CD4-positive, alpha-beta T cell treated with Interleukin-17A for 4 hours (primary cell): ENCODE measurements at regions not wholly inside any gene's neighbourhood (a gene's known extent, or its start where the extent isn't known, plus 50 kb on each side); places are given as distances from the start of the nearest gene placed in this dataset.
"Not testable (repeated sequence)": the region's sequence is repeated elsewhere in the genome, so short reads cannot be mapped to it uniquely, and the experiment has no call there.

ENCODE experiments used
- DNase-seq: peaks from one replicate; pipeline ENCODE4 v3.0.0-alpha.2; 2020; ENCODE audit warnings: mixed read lengths

DNA sequence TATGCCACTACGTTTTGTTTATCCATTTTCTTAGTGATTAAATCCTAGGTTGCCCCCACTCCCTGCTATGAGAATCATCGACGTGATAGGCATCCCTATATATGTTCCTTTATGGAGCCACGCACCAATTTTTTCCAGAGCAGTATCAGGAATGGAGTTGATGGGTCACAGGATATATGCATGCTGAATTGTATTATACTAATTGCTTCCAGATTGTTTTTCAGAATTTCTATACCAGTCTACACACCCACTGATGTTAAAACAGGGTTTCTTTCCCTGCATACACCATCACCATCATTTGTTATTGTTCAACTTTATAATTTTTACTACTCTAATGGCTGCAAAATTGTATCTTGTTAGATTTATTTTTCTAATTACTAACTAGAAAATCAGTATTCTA lies 100.1 kb upstream of the MRPS22 start:
- DNase-seq = no peak

DNA sequence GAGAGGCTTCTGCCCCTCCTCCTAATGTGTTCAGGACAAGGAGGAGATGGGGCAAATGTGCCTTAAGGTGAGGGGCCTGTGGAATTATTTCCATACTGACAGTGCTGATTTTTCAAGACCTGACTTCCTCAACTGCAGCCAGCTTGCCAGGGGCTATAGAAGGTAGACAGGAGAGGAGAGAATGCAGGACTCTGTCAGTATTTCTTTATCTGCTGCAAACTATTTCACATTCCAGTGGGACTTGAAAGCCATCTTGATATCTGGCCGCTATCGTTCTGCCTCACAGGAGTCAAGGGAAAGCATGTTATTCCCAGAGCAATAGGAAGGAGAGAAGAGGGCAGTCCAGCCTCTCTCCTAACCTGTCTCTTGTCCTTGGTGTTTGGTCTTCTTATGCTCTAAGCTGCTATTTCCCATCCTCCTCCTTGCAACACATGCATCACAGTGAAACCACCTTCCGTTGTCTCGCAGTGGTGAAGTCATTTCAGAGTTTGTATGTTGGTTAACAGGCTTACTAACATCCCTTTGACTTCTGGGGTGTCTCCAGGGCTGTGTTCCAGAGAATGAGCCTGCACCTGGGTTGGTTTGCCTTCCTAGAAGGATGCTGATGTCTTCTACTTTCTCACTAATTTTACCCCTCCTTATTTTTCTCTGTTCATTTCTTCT lies 95.1 kb upstream of the MRPS22 start:
- no peak for DNase-seq

DNA sequence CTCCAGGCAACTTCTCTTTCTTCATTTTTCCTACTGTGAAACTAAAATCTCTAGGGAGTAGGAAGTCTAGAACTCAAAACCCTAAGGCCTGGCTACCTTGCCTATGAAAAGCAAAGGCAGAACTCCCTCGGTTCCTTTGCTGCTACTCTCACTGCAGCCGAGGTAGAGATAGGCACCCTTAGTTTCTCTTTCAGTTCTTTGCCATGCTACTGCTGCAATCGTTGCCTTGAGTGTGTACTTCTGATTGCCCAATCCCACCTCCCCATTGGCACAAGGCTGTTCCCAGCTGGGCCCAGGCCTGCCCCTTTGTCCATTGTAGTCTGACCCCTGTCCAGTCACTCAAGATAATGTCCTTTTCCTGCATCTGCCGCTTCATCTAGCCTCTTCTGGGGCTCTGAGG lies 92.3 kb upstream of the MRPS22 start:
- DNase-seq = no peak

DNA sequence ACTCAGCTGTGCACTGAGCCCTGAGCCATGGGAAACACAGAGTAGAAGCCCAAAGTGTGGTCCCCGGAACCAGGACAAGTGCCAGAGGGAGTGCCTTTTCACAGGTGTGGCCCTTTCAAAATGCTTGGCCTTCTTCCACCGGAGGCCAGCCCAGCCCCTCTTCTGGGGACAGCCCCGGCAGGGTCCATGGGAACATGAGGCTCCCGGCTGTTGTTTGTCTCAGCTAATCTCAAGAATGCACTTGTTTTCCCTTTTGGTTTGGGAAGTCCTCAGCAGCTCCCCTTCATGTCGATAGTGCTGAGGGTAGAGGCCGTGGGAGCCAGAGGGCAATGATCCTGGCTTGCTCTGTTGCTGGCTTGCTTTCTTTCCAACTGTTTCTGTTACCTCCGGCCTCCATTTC lies 91.1 kb upstream of the MRPS22 start:
- no peak for DNase-seq

DNA sequence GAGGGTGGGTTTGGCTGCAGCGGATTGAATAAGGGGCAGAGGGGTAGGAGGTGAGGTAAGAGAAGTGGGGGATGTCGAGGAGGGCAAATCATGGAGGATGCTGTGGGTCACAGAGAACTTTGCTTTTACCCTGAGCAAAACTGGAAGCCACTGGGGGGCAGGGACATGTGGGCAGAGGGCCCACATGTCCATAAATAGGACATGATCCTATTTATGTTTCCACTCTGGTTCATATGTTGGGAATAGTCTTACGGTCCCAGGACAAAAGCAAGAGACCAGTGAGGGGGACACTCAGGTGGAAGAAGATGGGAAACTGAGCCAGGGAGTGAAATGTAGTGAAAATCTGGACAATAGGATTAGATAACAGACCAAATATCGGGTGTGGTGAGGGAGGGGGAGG lies 85.5 kb upstream of the MRPS22 start:
- DNase-seq = no peak

DNA sequence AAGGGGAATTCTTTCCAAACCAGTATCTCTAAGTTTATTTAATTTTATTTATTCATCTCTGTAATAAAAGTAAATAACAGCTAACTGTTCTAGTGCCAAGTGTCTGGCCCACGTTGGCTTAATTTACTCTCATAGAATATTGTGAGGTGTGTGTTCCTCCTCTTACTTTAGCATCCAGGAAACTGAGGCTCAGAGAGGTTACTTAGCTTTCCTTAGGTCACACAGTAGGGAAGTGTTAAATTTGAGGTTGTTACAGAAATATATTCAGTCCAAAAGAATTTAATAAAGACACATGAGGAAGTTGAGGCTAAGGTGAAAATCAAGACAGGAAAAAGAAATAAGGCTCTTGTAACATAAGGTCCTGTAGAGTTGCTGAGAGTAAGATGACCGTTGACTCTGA lies 84.4 kb upstream of the MRPS22 start:
- no peak for DNase-seq

DNA sequence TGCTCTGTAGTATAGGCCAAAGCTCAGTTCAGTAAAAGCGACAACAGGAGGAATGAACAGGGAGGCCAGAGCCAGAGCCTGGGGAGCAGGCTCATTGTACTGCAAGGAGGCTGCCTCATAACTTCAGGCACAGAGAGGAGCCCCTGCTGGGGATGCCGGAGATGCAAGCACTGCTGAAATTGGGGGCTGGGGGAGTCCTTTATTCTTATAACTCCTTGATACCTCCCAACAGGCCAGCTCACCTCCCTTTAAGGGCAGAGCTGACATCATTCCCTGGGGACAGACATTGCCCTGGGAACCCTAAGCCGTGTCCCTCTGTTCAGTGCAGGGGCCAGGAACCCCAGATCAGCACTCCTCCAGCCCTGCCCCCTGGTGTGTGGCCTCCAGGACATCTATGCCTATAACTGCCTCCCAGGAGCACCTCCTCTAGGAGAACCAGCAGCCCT lies 83.8 kb upstream of the MRPS22 start:
- DNase-seq = no peak

DNA sequence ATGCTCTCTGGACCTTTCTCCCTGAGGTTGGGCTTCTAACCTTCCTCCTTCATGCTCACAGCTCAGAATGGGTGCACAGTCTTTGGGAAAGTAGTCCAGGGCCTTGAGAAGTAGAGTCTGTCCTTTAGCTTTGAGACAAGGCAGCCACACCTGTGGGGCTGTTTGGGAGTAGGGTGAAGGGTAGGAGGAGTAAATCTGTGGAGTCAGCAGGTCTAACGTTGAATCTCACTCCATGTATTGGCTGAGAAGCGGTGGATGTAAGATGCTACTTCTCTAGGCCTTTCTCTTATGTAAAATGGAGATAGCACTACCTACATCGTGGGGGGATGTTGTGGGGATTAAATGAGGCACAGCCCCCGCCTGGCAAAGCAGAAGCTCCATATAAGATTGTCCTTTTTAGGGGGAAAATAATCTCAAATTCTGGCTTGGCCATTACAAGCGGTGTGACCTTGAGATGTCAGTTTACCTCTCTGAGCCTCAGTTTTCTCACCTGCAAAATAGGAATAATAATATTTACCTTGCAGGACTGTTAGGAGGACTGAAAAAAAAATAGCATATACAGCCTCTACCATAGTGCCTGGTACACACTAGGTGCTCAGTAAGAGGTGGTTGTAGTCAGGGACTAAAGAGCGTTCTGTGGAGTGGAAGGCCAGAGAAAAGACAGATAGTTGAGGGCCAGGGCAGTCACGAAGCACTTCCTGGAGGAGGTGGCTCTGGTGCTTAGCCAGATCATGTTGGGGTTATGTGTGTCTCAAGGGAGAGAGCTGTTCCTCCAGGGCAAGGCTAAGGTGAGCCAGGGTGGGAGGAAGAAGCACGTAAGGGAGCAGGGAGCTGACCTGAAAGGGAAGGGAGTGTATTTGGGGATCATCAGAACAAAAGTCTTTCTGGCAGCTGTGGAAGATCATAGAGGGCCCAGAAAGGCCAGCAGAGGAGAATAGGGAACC lies 82.8 kb upstream of the MRPS22 start:
- no peak for DNase-seq

DNA sequence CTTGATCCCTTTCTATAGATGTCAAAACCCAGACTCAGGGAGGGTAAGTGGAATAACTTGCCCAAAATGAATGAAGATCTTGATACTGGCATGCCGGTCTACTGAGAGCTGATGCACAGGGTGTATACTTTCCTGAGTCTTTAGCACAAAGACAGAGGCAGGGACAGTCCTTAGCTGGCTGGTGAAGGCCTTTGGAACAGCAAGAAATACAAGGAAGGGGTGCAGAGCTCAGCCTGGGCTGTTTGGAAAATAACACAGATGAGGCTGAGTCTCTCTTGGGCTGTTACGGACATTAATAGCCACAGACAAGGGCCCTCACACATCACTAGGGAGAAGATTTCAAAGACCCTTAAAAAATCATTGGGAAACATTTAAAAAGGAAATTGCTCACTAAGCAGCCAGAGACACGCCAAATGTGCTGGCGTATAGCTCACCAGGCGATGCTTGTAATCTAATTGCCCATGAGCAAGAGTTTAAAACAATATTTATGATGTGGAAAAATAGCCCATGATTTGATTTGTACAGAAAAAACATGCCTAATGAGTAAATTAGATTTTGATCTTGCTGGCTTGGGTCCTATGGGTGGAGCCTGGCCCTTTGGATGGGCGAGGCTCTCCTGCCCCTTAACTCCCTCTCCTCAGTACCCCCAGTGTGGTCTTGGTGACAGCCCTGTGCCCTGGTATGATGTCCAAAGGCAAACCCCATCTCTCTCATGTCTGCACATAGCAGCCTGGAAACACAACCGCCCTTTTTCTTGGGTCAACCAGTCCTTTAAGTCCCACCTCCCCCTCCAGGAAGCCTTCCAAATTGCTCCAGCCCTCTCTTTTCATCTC lies 81.8 kb upstream of the MRPS22 start:
- no peak for DNase-seq

DNA sequence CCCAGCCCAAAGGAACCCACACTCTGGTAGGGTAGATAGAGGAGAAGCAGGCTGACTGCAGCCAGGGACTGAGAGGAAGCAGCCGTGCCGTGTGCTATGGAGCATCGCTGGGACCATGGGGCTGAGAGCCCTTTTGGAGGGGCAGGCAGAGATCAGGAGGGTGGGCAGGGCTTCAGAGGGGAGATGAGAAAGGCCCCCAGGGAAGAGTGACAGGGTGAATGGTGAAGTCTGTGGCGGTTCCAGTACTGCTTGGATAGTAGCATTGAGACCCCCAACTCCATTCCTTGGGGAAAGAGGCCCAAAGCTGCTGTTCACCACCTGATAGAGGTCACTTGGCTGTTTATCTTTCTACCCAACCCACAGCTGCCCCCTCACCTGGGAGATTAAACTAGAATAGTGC lies 80.0 kb upstream of the MRPS22 start:
- DNase-seq = no peak

DNA sequence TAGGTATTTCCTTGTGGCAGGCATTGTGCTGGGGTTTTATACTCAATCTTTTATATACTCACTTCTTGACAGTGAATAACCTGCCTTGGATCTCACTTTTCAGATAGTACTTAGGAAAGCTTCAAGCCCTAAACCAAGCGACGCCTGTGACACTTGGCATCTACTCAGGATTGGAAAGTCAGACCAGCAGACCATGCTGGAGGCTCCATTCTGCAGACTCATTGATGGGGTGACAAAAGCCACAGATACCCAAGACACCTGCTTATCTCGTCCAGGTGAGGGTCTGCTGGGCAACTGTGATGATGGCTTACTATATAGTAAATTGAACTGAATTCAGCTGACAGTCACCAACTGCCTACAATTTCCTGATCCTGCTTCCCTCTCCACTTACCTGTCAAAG lies 79.4 kb upstream of the MRPS22 start:
- no peak for DNase-seq

DNA sequence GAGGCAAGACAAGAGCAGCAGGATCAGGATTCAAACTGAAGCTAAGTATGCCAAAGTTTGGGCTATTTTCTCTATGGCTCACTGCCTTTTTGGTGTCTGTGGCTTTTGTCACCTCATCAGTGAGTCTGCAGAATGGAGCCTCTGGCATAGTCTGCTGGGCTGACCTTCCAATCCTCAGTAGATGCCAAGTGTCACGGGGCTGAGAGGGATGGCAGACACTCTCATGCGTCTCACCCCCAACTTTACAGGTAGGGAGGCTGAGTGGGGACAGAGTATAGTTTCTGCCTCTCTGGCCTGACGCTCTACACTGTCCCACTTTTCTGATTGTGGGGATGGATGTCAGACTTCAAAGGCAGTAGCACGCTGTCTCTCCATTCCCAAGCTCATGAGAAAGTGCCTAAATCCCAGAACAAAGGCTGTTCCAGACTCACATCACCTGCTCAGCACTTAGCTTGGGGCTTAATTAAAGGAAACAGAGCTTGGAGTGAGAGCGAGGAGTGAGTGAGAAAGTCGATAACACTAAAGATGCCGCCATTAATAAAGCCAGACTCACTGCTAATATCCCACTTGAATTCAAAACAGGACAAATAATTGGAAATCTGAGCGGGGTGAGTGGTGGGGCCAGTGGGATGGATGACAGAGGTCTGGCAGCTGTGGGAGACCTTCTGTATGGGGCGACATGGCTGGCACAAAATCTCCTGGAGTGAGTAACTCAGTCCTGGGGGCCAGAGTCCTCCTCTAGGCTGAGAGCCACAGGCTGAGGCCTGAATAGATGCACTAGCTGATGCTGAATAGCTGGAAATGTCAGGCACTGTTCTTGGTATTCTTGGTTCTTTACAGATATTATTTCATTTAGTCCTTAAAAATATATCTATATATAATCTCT lies 78.4 kb upstream of the MRPS22 start:
- DNase-seq = no peak

DNA sequence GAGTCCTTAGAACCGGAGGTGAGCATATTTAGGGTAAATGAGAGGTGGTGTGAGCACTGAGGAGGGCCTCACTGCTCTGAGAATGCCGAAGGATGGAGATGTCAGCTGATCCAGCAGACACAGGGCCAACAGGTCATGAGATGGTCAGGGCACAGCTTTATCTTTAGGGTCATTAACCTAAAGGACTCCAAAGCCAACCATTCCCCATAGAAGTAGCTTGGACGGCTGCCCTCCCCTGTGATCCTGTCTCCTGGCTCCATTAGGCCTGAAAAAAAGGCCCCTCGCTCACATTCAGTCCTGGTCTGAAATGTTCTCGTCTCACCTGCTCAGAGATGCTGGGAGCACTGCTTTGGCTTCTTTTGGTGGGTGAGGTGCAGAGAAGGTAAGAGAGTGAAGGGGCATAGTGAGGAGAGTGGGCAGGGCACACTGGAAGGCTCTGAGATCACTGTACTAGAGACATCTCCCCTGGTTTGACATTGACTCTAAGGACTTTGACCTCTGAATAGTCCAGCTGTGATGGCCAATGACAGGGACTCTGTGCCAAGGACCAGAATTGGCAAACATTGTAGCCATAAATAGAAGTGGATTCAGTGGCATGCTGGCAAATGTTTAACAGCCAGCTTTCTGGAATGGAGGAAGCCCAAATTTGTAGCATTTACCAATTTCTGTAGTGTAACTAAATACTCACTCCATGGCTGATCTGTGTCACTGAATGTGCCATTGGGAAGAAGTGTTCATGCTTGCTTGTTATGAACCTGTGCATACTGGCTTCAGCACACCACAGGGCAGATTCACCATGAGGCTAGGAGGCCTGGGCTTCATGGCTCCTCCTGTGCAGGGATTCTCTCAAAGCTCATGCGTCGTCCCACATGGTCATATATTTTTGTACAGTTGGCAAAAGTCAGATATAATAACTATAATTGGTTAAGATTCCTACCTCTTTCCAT lies 76.2 kb upstream of the MRPS22 start:
- no peak for DNase-seq

DNA sequence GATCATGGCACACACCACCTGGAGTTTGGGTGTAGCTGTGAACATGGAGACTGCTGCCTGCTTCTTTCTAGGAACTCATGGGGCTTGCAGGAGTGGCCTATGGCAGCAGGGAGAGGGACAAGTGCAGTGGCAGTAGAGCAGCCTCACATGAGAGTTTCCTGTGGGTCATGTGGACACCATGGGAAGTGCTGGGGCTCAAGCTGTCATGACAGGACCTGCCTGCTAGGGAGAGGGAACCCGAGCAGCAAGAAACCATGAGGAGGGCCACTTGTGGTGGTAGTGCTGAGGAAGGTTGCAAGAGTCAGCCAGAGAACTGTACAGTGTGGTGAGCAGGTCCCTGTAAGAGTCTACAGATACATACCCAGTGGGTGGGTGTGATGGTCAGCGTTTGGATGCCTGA lies 73.8 kb upstream of the MRPS22 start:
- no peak for DNase-seq

DNA sequence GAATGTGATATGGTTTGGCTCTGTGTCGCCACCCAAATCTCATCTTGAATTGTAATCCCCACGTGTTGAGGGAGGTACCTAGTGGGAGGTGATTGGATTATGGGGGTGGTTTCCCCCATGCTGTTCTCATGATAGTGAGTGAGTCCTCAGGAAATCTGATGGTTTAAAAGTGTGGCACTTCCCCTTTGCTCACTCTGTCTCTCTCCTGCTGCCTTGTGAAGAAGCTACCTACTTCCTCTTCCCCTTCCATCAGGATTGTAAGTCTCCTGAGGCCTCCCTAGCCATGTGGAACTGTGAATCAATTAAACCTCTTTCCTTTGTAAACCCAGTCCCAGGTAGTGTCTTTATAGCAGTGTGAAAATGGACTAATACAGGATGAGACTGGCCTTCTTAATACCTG lies 73.2 kb upstream of the MRPS22 start:
- DNase-seq = not testable (repeated sequence)

DNA sequence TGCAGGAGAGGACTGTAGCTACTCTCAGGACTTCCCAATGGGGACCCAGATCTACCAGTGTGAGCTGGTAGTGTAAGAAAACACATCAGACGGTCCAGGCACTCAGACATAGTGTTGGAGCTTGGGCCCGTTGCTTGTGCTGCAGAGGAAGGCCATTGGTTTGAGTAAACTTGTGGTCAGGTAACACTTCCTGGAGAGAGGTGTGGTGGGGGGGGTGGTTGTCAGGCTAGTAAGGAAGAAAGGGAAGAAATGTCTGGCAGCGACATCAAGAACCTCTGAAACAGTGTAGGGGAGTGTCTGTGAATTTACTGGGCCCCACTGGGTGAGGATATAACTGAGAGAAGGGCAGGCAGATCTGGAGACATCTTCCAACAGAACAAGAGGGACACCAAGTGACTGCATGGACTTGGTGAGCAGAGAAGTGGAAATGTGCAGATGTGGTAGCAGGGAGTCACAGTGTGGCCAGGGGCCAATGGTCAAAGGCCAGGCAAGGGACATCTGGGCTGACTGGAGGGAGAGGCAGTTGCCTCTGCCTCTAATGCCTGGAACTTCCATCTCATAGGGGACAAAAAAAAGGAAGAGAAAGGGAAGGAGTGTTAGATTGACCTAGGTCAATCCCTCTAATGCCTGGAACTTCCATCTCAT lies 63.7 kb upstream of the MRPS22 start:
- DNase-seq = no peak

DNA sequence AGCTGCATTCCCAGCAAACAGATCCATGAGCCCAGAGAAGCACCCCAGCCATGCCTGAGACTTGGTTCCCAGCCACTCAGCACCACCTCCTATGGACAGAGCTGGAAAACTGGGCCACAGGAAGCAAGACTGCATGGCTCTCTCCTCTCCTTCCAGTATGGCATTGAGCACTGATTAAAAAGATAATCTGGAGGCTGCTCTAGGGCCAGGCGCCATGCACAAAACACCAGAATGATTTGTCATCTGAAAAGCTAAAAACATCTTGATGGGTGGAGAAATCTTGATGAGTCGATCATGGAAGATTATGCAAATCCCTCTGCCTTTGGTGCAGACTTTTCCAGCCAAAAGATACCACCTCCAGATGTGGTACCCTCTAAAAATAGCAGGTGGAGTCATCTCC lies 62.7 kb upstream of the MRPS22 start:
- no peak for DNase-seq

DNA sequence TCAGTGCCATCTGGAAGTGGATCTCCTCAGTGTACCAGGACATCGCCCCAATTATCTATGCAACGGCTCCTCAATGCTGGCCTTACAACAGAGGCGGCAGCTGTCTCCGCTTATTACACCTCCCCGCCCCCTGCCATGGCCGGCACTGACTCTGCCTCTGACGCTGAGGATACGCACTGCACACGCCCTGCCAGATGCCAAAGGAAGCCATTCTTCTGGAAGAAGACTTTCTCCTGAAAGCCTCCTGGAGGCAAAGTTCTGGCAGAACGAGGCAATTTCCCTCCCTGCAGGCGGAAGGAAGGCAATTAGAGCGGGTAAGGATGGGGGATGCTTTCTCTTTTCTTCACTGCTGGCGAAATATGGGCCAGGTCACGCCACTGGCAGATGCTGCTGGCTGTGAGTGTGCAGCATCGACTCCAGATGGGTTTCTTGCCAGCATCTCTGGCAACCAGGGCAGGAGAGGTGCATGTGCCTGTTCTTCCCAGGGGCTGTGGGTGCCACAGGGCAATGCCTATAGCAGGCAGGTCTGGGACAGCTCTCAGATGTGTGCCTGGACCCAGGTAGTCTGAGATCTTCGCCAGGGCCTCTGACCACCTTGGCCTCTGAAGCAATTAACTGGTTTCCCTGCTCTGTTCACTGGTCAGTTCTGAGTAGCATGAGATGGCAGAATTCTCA lies 62.2 kb upstream of the MRPS22 start:
- DNase-seq = no peak

DNA sequence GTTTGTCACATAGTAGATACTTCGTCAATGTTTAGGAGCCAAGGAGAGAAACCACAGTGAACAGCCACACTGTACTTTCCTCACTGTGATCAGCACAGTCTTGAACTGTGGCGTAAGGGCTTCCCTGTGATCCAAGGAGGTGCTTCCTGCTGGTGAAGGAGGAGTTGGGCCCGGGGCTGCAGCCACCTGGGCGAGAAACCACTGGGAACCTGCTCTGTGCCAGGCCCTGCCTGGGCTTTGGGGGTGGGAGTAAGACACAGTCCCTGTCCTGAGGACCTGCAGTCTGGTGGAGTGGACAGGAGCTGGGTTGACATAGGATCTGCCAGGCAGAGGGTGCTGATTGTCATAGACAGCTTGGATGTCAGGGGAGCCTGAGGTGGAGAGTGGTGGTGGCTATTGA lies 60.5 kb upstream of the MRPS22 start:
- no peak for DNase-seq

DNA sequence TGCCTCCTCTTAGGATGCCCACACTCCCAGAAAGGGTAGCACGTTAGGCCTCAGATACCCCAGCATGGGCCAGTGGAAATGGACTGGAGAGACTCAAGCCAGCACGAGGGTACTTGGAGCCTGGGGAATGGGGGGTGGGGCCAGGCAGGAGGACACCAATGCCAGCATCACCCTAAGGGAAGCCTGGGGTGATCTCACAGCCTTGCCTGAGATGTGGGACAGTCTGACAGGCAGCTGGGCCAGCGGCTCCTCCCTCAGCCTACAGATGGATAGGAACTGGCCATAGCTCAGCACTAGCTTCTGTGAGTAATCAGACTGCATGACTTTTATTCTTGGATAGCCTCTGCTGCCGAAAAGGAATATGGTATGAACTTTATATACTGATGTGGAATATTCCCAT lies 59.6 kb upstream of the MRPS22 start:
- DNase-seq = no peak
